Tibial nerve (tissue), 4 donors: ENCODE measurements at regions not wholly inside any gene's neighbourhood (a gene's known extent, or its start where the extent isn't known, plus 50 kb on each side); places are given as distances from the start of the nearest gene placed in this dataset.

Experiments used
- DNase-seq, 2 donors: peaks; one replicate each; pipeline ENCODE4 v3.0.0-alpha.2; 2019; ENCODE audit warnings: low spot score in 2 of 2
- H3K27ac ChIP-seq, 4 donors: fragments of 200-600 bp; sonication (generic) in 3 of 4; one replicate each; pipeline ENCODE4 v1.5.1; 2017 to 2019; ENCODE audit warnings: mild to moderate bottlenecking in 1 of 4
- H3K27me3 ChIP-seq, 2 donors: fragments of 200-600 bp; sonication (generic) in 1 of 2; one replicate each; pipeline versions ENCODE4 v1.5.1 to v1.6.0; 2017 to 2019
- H3K36me3 ChIP-seq, 3 donors: fragments of 200-600 bp; sonication (generic); one replicate each; pipeline ENCODE4 v1.5.1; 2018 to 2019
- H3K4me1 ChIP-seq, 4 donors: fragments of 200-600 bp; sonication (generic) in 3 of 4; one replicate each; pipeline ENCODE4 v1.5.1; 2017 to 2019
- H3K4me3 ChIP-seq, 4 donors: fragments of 200-600 bp; sonication (generic) in 3 of 4; one replicate each; pipeline ENCODE4 v1.5.1; 2017 to 2019; ENCODE audit warnings: mild to moderate bottlenecking in 1 of 4, moderate library complexity in 1 of 4
- H3K9me3 ChIP-seq, 4 donors: fragments of 200-600 bp; sonication (generic) in 3 of 4; one replicate each; pipeline ENCODE4 v1.5.1; 2017 to 2019
- EP300 ChIP-seq, 2 donors: sonication (generic); formaldehyde crosslinking; IDR thresholded peaks; one replicate each; pipeline ENCODE4 v1.6.1; 2017; ENCODE audit warnings: antibody characterized with exemption in 2 of 2, mild to moderate bottlenecking in 1 of 2
- POLR2A ChIP-seq, 2 donors: fragments of 450-650 bp; IDR thresholded peaks; one replicate each; pipeline ENCODE4 v1.6.1; 2017; ENCODE audit warnings: antibody characterized with exemption in 2 of 2, mild to moderate bottlenecking in 2 of 2, moderate library complexity in 2 of 2
- WGBS, 2 donors: methylation state at CpG; one replicate each; pipeline ENCODE4 v1.1.5; 2018; 5-methylcytosine and 5-hydroxymethylcytosine counted together
- TF ChIP-seq, protein P1 (sequence below), 5 experiments: fragments of 200-600 bp in 3 of 5; fragments of 450-650 bp in 2 of 5; sonication (generic) in 3 of 5; IDR thresholded peaks; one replicate each; pipeline ENCODE4 v1.5.1; 2016 to 2019; ENCODE audit warnings: antibody characterized with exemption in 5 of 5, mild to moderate bottlenecking in 3 of 5, moderate library complexity in 2 of 5

- H3K4me1 ChIP-seq = peaks cover 0 to 4% (median 0%) of the 10 kb centered on the region in 4 donors
- H3K27me3 ChIP-seq = no peaks in the 10 kb centered on the region
- TF ChIP-seq, protein P1, sequence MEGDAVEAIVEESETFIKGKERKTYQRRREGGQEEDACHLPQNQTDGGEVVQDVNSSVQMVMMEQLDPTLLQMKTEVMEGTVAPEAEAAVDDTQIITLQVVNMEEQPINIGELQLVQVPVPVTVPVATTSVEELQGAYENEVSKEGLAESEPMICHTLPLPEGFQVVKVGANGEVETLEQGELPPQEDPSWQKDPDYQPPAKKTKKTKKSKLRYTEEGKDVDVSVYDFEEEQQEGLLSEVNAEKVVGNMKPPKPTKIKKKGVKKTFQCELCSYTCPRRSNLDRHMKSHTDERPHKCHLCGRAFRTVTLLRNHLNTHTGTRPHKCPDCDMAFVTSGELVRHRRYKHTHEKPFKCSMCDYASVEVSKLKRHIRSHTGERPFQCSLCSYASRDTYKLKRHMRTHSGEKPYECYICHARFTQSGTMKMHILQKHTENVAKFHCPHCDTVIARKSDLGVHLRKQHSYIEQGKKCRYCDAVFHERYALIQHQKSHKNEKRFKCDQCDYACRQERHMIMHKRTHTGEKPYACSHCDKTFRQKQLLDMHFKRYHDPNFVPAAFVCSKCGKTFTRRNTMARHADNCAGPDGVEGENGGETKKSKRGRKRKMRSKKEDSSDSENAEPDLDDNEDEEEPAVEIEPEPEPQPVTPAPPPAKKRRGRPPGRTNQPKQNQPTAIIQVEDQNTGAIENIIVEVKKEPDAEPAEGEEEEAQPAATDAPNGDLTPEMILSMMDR (IDR thresholded peaks at IDR 0.05) = no peak
- no peak for TF ChIP-seq POLR2A (IDR thresholded peaks at IDR 0.05)
- no peak for TF ChIP-seq EP300 (IDR thresholded peaks at IDR 0.05)
- no peak for DNase-seq
- H3K9me3 ChIP-seq = no peaks in the 10 kb centered on the region
- H3K27ac ChIP-seq = no peak overlapping the region
- no peaks in the 10 kb centered on the region for H3K36me3 ChIP-seq
- no peak overlapping the region for H3K4me3 ChIP-seq
Observed at GRCh38 chr6:113301651-113302050, 555.5 kb upstream of the MARCKS start.

- Histone ChIP-seq H3K27me3 (no peaks in the 10 kb centered on the region), H3K36me3 (no peaks in the 10 kb centered on the region), H3K27ac (no peak overlapping the region), H3K4me3 (no peak overlapping the region), H3K9me3 (no peaks in the 10 kb centered on the region), H3K4me1 (peaks cover 0 to 4% (median 0%) of the 10 kb centered on the region in 4 donors)
- TF ChIP-seq POLR2A (IDR thresholded peaks at IDR 0.05) (no peak), EP300 (IDR thresholded peaks at IDR 0.05) (no peak)
- DNase-seq = no peak
- WGBS, 2 donors = 83 to 97% methylated on average over 1 of the region's 1 CpG
Observed at GRCh38 chr6:113304116-113304515, 553.0 kb upstream of the MARCKS start.

DNA sequence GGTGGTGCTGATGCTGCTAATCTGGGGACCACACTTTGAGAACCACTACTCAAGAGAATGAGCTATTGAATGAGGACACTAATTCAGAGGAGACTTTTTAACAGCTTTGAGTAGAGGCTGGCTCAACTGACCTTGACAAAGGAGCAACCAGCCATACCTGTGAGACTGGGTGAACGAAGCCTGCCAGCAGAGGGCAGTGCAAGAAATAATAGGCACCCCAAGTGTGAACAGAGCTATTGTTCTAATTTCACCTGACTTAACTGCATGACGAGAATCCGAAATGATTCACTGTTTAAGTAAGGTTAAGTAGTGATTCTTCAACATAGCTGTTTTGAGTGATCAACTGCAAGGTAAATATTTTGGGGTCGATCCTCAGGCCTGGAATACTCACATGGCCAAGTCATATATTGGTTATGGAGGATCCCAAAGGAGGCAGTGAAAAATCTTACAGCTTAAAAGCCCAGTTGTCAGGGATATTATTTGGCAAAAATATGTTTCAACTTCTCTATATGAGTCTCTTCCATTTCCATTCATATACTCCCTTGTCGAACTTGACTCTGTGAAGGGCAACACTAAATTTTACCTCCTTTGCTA, 550.5 kb upstream of the MARCKS start:
- no peaks in the 10 kb centered on the region for H3K36me3 ChIP-seq
- H3K4me1 ChIP-seq = no peaks in the 10 kb centered on the region
- peak; percentile 46 to 74 for DNase-seq
- H3K4me3 ChIP-seq = no peak overlapping the region
- no peaks in the 10 kb centered on the region for H3K27me3 ChIP-seq
- no peak overlapping the region for H3K27ac ChIP-seq
- no peak for TF ChIP-seq POLR2A (IDR thresholded peaks at IDR 0.05)
- TF ChIP-seq, protein P1 (IDR thresholded peaks at IDR 0.05) = peak; percentile 32 to 50 (median 45)
- TF ChIP-seq EP300 (IDR thresholded peaks at IDR 0.05) = no peak
- 70 to 76% methylated on average over 5 of the region's 5 CpGs for WGBS, 2 donors
- H3K9me3 ChIP-seq = no peaks in the 10 kb centered on the region

DNA sequence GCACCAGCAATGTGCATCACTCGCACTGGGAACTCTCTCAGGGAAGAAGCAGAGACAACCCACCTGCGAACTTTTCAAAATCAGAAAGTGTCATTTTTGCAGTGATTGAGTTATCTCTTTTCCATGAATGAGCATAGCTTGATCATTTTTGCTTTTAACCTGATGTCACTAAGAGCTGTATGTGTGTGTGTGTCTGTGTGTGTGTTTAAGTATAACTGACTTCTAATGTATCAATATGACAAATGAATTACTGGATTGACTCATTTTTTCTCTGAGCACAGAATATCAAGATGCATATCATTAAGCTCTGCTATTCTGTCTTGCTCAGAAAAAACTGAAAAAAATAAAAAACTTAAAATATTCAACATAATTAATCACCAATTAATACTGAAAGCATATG, 548.9 kb upstream of the MARCKS start:
- 95 to 100% methylated on average over 2 of the region's 2 CpGs for WGBS, 2 donors
- Histone ChIP-seq H3K27me3 (no peaks in the 10 kb centered on the region), H3K9me3 (no peaks in the 10 kb centered on the region), H3K4me3 (no peak overlapping the region), H3K27ac (no peak overlapping the region), H3K4me1 (no peaks in the 10 kb centered on the region), H3K36me3 (no peaks in the 10 kb centered on the region)
- TF ChIP-seq, protein P1 (IDR thresholded peaks at IDR 0.05) = no peak
- TF ChIP-seq EP300 (IDR thresholded peaks at IDR 0.05) (no peak), POLR2A (IDR thresholded peaks at IDR 0.05) (no peak)
- DNase-seq = no peak

GRCh38 chr6:113313841-113314240, 543.3 kb upstream of the MARCKS start:
- H3K27me3 ChIP-seq = no peaks in the 10 kb centered on the region
- no peaks in the 10 kb centered on the region for H3K9me3 ChIP-seq
- TF ChIP-seq, protein P1 (IDR thresholded peaks at IDR 0.05) = no peak
- TF ChIP-seq EP300 (IDR thresholded peaks at IDR 0.05) (no peak), POLR2A (IDR thresholded peaks at IDR 0.05) (no peak)
- H3K4me1 ChIP-seq = peaks cover 0 to 7% (median 0%) of the 10 kb centered on the region in 4 donors
- H3K36me3 ChIP-seq = no peaks in the 10 kb centered on the region
- H3K27ac ChIP-seq = no peak overlapping the region
- H3K4me3 ChIP-seq = no peak overlapping the region
- WGBS, 2 donors = 59 to 71% methylated on average over 1 of the region's 1 CpG
- DNase-seq = no peak
